ENCODE measurements at regions not wholly inside any gene's neighbourhood (a gene's known extent, or its start where the extent isn't known, plus 50 kb on each side); places are given as distances from the start of the nearest gene placed in this dataset.

- DNase-seq (ENCODE audit: low spot score) = no peak
These were observed 150.7 kb downstream of the OPN5 start for GRCh38 chr6:47932575-47932974.

DNA sequence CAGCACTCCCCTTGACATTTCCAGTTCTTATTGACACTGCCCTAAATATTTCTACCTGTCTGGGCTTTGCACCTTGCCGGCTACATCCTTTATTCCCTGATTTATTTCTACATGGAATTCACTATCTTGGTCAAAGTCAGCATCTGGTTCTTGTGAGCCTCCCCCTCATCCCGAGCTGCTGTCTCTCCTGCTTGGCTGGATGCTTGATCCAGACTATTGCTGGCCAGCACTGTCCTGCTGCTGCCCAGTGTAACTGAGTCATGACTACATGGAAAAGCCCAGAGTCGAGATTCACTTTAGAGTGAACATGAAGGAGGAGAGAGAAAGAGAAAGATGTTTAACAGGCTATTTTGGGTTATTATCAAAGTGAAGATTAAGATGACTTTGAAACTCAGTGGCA, 142.2 kb downstream of the OPN5 start:
- no peak for DNase-seq (ENCODE audit: low spot score)

DNA sequence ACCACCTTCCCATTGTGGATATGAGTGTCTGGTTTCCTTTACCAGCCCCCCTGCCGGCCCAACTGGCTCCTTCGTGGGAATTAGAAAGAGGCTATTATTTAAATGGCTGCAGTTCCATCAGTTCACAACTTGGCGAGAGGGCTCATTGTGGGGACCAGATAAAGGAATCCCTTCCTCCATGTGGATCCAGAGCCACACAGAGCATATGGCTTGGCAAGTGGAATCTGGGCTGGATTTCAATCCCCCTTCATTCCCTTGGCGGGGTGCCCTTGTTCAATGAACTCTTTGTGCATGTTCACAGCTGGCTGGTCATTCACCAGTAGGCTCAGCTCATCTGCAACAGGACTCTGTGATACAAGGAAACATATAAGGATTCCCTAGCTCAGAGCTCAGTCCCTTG, 140.6 kb downstream of the OPN5 start:
- DNase-seq (ENCODE audit: low spot score) = no peak

DNA sequence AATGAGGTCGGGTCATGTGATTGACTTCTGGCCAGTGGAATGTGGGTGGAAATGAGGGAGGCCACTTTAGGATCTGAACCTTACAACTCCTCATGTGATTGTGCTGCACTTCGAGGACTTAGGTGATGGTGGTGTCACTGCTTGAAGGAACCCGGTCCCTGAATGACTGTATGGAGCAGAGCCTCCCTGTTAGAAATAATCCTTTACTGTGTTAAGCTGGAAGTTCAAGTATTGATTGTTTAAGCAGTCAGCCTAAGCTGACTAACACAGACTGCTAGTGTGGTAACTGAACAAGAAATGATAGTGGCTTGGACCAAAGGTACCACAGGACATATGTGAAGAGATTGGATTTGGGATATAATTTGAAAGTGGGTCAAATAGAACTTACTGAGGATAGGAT, 138.0 kb downstream of the OPN5 start:
- DNase-seq (ENCODE audit: low spot score) = no peak

DNA sequence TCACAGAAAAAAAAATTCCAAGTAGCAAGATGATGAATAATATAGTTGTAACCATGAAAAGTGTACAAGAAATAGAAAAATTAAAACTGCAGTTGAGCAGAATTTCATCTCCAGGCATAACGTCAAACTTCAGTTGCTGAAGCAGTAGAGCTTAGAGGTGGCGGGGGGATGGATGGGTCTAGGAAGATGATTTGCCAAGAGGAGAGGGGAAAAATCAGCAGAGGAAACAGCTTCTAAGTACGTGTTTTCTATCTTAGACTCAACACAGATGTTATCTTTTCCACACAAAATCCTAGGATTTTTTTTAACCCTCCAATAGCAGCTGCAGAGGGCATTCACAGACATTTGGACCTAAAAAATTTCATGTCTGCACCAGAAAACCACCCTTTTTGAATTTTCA, 136.0 kb downstream of the OPN5 start:
- no peak for DNase-seq (ENCODE audit: low spot score)

GRCh38 chr6:47917202-47917601, 135.4 kb downstream of the OPN5 start:
- no peak for DNase-seq (ENCODE audit: low spot score)

- DNase-seq (ENCODE audit: low spot score) = no peak
These were observed 133.2 kb downstream of the OPN5 start for GRCh38 chr6:47915017-47915416.

DNA sequence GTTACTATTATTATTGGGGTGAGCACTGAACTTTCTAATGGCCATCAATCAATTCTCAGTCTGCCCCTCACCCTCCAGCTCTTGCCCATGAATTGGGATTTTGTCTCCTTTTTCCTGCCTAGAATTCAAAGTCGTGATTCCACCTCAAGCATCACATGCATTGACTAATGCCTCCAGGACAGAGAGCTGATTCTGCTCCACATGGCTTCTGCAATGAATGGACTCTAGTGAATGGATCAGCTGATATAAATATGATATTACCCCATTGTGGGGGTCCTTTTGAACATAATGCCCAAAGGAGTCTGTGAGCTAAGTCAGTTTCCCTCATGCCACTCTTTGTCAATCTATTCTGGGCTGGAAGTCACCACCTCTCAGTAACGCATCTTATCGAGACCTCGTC, 126.4 kb downstream of the OPN5 start:
- DNase-seq (ENCODE audit: low spot score) = no peak

DNA sequence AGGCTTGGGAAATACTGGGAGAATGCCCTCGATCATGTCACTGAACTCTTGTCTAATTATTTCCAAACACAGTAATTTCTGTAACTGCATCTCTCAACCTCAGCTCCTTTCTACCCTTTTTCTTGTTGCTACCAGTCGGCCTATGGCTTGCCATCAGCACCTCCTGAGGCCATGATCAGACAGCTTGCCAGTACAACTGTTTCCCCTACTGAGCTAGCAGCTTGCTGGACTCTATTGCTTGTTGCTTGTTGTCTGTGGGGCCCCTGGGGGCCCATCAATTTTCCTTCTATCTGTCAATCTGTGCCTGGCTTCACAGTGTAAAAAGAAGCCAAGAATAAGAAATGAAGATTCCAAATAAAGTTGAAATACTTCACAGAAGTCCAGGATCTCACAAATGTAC, 123.9 kb downstream of the OPN5 start:
- no peak for DNase-seq (ENCODE audit: low spot score)

- DNase-seq (ENCODE audit: low spot score) = no peak
These were observed 115.4 kb downstream of the OPN5 start for GRCh38 chr6:47897247-47897646.

- no peak for DNase-seq (ENCODE audit: low spot score)
These were observed 108.6 kb downstream of the OPN5 start for GRCh38 chr6:47890326-47890875.

DNA sequence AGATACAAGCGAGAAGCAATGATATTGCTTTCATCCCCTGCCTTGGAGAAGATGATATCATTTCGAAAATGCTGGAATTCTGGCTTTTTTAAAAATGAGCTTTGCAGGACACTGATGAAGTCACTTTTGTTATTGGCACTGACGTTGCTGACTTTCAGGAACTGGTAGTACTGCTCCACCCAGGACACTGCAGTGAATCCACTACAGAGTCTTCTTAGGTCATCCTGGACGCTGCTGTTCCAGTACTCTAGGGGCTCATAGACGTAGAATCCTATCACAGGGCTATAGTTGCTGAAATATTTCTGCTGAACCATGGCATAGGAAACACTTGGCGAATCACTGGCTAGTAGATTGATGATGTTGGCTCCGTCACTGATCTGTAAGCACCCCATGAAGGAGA, 97.2 kb downstream of the OPN5 start:
- DNase-seq (ENCODE audit: low spot score) = no peak

Data from AG08395 (cell line).